ENCODE measurements at regions not wholly inside any gene's neighbourhood (a gene's known extent, or its start where the extent isn't known, plus 50 kb on each side); places are given as distances from the start of the nearest gene placed in this dataset.

- no peak for TF ChIP-seq CTCF (IDR thresholded peaks at IDR 0.05)
- no peak for TF ChIP-seq POLR2A (IDR thresholded peaks at IDR 0.05)
- H3K4me3 ChIP-seq (ENCODE audit: low read depth, poor library complexity, severe bottlenecking) = no peak overlapping the region
- intact Hi-C loops (cut with DNase I; ENCODE audit: low total_unique reads) = no loop called here
- peak in 1 of 2 donors; percentile 78 for DNase-seq (ENCODE audit: low spot score in 2 of 2)
- 88 to 90% methylated on average over 21 of the region's 21 CpGs for WGBS, 2 donors
Observed at GRCh38 chr10:34918060-34918775, 103.1 kb upstream of the PARD3 start.

GRCh38 chr10:34916314-34916713 lies 101.2 kb upstream of the PARD3 start:
- H3K4me3 ChIP-seq (ENCODE audit: low read depth, poor library complexity, severe bottlenecking) = no peak overlapping the region
- no peak for DNase-seq (ENCODE audit: low spot score in 2 of 2)
- TF ChIP-seq POLR2A (IDR thresholded peaks at IDR 0.05) = no peak
- no peak for TF ChIP-seq CTCF (IDR thresholded peaks at IDR 0.05)
- intact Hi-C loops (cut with DNase I; ENCODE audit: low total_unique reads) = no loop called here
- WGBS, 2 donors = 20 to 27% methylated on average over 3 of the region's 3 CpGs

- no peak for TF ChIP-seq CTCF (IDR thresholded peaks at IDR 0.05)
- no peak for TF ChIP-seq POLR2A (IDR thresholded peaks at IDR 0.05)
- DNase-seq (ENCODE audit: low spot score in 2 of 2) = peak in 1 of 2 donors; percentile 36
- intact Hi-C loops (cut with DNase I; ENCODE audit: low total_unique reads) = no loop called here
- 93 to 97% methylated on average over 5 of the region's 5 CpGs for WGBS, 2 donors
- H3K4me3 ChIP-seq (ENCODE audit: low read depth, poor library complexity, severe bottlenecking) = no peak overlapping the region
Observed at GRCh38 chr10:34912771-34913170, 97.7 kb upstream of the PARD3 start.

GRCh38 chr10:34911661-34912205 lies 96.6 kb upstream of the PARD3 start:
- H3K4me3 ChIP-seq (ENCODE audit: low read depth, poor library complexity, severe bottlenecking) = no peak overlapping the region
- WGBS, 2 donors = 84 to 85% methylated on average over 6 of the region's 6 CpGs
- intact Hi-C loops (cut with DNase I; ENCODE audit: low total_unique reads) = no loop called here
- DNase-seq (ENCODE audit: low spot score in 2 of 2) = peak in 1 of 2 donors; percentile 54
- TF ChIP-seq CTCF (IDR thresholded peaks at IDR 0.05) (no peak), POLR2A (IDR thresholded peaks at IDR 0.05) (no peak)

GRCh38 chr10:34908481-34908880 lies 93.4 kb upstream of the PARD3 start:
- intact Hi-C loops (cut with DNase I; ENCODE audit: low total_unique reads) = no loop called here
- WGBS, 2 donors = 40 to 48% methylated on average over 5 of the region's 5 CpGs
- peak in 1 of 2 donors; percentile 84 for DNase-seq (ENCODE audit: low spot score in 2 of 2)
- no peak overlapping the region for H3K4me3 ChIP-seq (ENCODE audit: low read depth, poor library complexity, severe bottlenecking)
- TF ChIP-seq POLR2A (IDR thresholded peaks at IDR 0.05) = no peak
- TF ChIP-seq CTCF (IDR thresholded peaks at IDR 0.05) = no peak
